ENCODE measurements at regions not wholly inside any gene's neighbourhood (a gene's known extent, or its start where the extent isn't known, plus 50 kb on each side); places are given as distances from the start of the nearest gene placed in this dataset.

GRCh38 chr17:14756479-14756878, 455.6 kb downstream of the HS3ST3B1 start:
- no peak for TF ChIP-seq NR3C1 (CRISPR knock-in tag; conservative IDR thresholded peaks at IDR 0.05; ENCODE audit: low read depth)
- no peak for TF ChIP-seq FOXP4 (CRISPR knock-in tag; IDR thresholded peaks at IDR 0.05)
- no peak for TF ChIP-seq MLX (CRISPR knock-in tag; IDR thresholded peaks at IDR 0.05)
- no peak for TF ChIP-seq ZMAT4 (CRISPR knock-in tag; IDR thresholded peaks at IDR 0.05)
- TF ChIP-seq NFYB (CRISPR knock-in tag; conservative IDR thresholded peaks at IDR 0.05; ENCODE audit: low read depth): no peak
- no peak for TF ChIP-seq SMAD4 (CRISPR knock-in tag; IDR thresholded peaks at IDR 0.05)
- no peak overlapping the region for H3K27ac Mint-ChIP-seq
- CTCF ChIA-PET: no interaction called here

GRCh38 chr17:14755002-14755401, 454.1 kb downstream of the HS3ST3B1 start:
- H3K4me3 Mint-ChIP-seq: no peak overlapping the region
- H3K9me3 Mint-ChIP-seq: peaks cover 16% of the 10 kb centered on the region
- no peak for ATAC-seq
- H3K36me3 Mint-ChIP-seq: peaks cover 5% of the 10 kb centered on the region
- H3K4me1 Mint-ChIP-seq: no peaks in the 10 kb centered on the region
- no peak overlapping the region for H3K27ac Mint-ChIP-seq
- CTCF ChIA-PET: no interaction called here
- H3K27me3 Mint-ChIP-seq (ENCODE audit: low read depth): no peaks in the 10 kb centered on the region; the same call in 1 of the 2 replicates
- DNase-seq (ENCODE audit: low spot score): no peak
- POLR2A ChIA-PET: no interaction called here
- no peak for TF ChIP-seq SP1 (CRISPR knock-in tag; conservative IDR thresholded peaks at IDR 0.05)
- no peak for TF ChIP-seq ZNF396 (CRISPR knock-in tag; IDR thresholded peaks at IDR 0.05; ENCODE audit: borderline replicate concordance)
- no peak for TF ChIP-seq ESRRA (CRISPR knock-in tag; IDR thresholded peaks at IDR 0.05; ENCODE audit: borderline replicate concordance)
- TF ChIP-seq JUN (CRISPR knock-in tag; IDR thresholded peaks at IDR 0.05): no peak
- TF ChIP-seq GRHL2 (CRISPR knock-in tag; IDR thresholded peaks at IDR 0.05; ENCODE audit: insufficient replicate concordance, severe bottlenecking): no peak
- no peak for TF ChIP-seq ATF1 (CRISPR knock-in tag; IDR thresholded peaks at IDR 0.05)
- TF ChIP-seq IRF2 (CRISPR knock-in tag; IDR thresholded peaks at IDR 0.05; ENCODE audit: borderline replicate concordance, low read depth): no peak
- TF ChIP-seq ZNF219 (CRISPR knock-in tag; IDR thresholded peaks at IDR 0.05; ENCODE audit: borderline replicate concordance): no peak
- TF ChIP-seq FOXP1 (CRISPR knock-in tag; IDR thresholded peaks at IDR 0.05; ENCODE audit: borderline replicate concordance): no peak
- no peak for TF ChIP-seq ATF6 (CRISPR knock-in tag; IDR thresholded peaks at IDR 0.05)
- no peak for TF ChIP-seq ETV6 (CRISPR knock-in tag; IDR thresholded peaks at IDR 0.05)

More at GRCh38 chr17:14756479-14756878, 455.6 kb downstream of the HS3ST3B1 start:
- no peaks in the 10 kb centered on the region; the same call in 1 of the 2 replicates for H3K27me3 Mint-ChIP-seq (ENCODE audit: low read depth)
- no peak for DNase-seq (ENCODE audit: low spot score)
- no peak overlapping the region for H3K4me3 Mint-ChIP-seq
- POLR2A ChIA-PET: no interaction called here
- no peaks in the 10 kb centered on the region for H3K4me1 Mint-ChIP-seq
- H3K36me3 Mint-ChIP-seq: peaks cover 5% of the 10 kb centered on the region
- no peak for ATAC-seq
- H3K9me3 Mint-ChIP-seq: peaks cover 16% of the 10 kb centered on the region

GRCh38 chr17:14753383-14753782, 452.5 kb downstream of the HS3ST3B1 start:
- POLR2A ChIA-PET: no interaction called here
- Mint-ChIP-seq H3K27ac (no peak overlapping the region), H3K27me3 (ENCODE audit: low read depth) (no peaks in the 10 kb centered on the region; the same call in 1 of the 2 replicates), H3K4me3 (no peak overlapping the region), H3K4me1 (no peaks in the 10 kb centered on the region), H3K9me3 (peaks cover 13% of the 10 kb centered on the region), H3K36me3 (peaks cover 5% of the 10 kb centered on the region)
- DNase-seq (ENCODE audit: low spot score): no peak
- no peak for ATAC-seq
- CTCF ChIA-PET: no interaction called here
- no peak for TF ChIP-seq ETV6 (CRISPR knock-in tag; IDR thresholded peaks at IDR 0.05)
- no peak for TF ChIP-seq MXD4 (CRISPR knock-in tag; IDR thresholded peaks at IDR 0.05; ENCODE audit: borderline replicate concordance)
- TF ChIP-seq GABPB1 (CRISPR knock-in tag; IDR thresholded peaks at IDR 0.05): no peak
- TF ChIP-seq ZBTB21 (CRISPR knock-in tag; IDR thresholded peaks at IDR 0.05; ENCODE audit: borderline replicate concordance): no peak
- TF ChIP-seq E2F1 (CRISPR knock-in tag; IDR thresholded peaks at IDR 0.05): no peak
- no peak for TF ChIP-seq SP1 (CRISPR knock-in tag; conservative IDR thresholded peaks at IDR 0.05)
- TF ChIP-seq NFE2L1 (CRISPR knock-in tag; IDR thresholded peaks at IDR 0.05): no peak

Data from WTC11 (cell line).